ENCODE measurements at regions not wholly inside any gene's neighbourhood (a gene's known extent, or its start where the extent isn't known, plus 50 kb on each side); places are given as distances from the start of the nearest gene placed in this dataset.

DNA sequence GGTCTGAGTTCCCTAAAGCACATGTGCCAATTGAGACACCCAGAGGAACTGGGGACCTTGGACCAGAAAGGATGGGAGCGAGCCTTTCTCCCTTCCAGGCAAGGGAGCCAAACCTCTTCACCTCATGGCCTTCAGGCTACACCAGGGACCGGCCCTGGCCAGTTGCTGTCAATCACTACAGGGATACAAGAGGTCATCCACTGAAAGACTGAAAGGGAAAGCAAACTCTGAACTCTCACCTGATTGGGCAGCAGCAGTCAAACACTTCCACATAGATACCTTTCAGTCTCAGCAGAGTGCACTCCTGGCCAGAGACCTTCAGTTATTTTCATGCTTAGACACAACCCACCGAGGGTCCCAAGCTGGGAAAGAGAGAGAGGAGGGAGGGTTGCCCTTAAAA, 1956.0 kb upstream of the LRRTM1 start:
- no peak for TF ChIP-seq GATA3 (IDR thresholded peaks at IDR 0.05; ENCODE audit: low read depth, low read length)

DNA sequence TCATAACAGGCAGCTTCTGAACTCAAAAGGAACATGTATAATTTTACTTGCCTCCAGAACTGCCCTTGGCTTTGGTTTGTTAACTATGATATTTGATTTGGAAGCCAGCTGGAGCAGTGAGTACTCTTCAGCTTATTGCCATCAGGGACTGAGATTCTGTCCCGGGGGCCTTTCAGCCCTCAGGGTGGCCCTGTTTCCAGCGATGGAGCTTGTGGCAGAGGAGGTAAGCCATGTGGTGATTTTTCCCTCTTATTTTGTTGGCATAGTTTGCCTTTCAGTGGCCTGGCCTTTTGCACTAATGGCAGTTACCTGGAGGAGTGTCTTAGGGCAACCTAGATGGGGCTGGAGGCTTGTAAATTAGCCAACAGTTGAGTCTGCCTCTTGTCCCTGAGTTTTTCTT, 1955.0 kb upstream of the LRRTM1 start:
- no peak for TF ChIP-seq GATA2 (IDR thresholded peaks at IDR 0.05; ENCODE audit: low read depth, low read length)
- no peak for TF ChIP-seq GATA3 (IDR thresholded peaks at IDR 0.05; ENCODE audit: low read depth, low read length)

DNA sequence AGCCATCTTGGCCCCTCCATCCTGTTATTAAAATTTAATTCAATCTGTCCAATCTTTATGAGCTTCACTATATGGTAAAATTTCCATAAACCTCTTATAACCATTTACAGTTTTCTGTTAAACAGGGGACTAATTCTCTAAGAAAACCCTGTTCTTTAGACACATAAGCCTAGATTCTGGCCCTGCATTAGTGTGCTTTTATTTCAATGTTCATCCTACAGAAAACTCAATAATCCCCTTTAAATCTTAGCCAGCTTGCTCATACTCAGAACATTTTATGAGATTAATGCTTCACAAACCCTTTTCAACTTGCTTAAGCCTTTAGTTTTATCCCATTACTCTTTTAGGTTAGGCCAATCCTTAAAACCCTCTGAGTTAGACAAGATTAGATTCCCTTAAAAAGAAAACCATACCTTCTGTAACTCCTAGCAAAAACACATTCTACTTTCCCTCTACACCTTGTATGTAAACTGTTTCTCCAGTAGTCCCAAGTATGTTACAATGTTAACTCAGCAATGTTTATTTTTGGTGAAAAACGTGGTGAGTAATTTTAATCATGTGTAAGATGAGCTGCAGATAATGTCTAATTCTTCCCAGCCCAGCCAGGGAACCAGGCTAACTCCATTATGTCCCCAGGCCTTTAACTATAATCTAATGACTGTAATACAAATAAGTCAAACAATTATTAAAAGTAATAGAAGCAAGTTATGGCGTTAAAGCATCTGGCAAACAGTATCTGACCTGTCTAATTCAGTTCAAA, 1953.4 kb upstream of the LRRTM1 start:
- no peak for TF ChIP-seq GATA2 (IDR thresholded peaks at IDR 0.05; ENCODE audit: low read depth, low read length)
- TF ChIP-seq GATA3 (IDR thresholded peaks at IDR 0.05; ENCODE audit: low read depth, low read length), result no peak

DNA sequence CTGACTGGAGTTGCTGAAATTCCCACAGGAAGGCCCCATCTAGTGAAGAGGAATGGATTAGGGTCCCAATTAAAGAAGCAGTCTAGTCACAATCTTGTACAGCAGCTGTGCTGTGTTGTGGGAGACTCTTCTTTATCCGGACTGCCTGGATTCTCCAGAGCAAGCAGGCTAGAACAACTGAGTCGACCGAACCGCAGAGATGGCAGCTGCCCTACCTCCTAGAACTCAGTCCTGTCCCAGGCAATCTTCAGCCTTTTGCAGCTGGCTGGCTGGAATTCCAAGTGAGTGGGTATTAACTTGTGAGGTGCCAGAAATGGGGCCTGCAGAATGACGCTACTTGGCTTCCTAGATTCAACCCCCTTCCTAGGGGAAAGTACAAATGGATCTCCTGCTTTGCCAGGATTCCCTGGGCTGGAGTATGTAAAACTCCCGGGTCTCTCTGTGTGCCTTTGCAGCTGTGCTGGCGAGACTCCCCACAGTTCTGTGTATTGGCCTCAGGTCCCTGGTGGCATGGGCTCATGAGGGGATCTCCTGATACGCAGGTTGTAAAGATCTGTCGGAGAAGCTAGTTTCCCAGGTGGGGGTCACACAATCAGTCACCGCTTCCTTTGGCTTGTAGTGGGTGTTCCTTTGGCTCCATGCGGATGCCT, 1952.6 kb upstream of the LRRTM1 start:
- no peak for TF ChIP-seq GATA2 (IDR thresholded peaks at IDR 0.05; ENCODE audit: low read depth, low read length)
- TF ChIP-seq GATA3 (IDR thresholded peaks at IDR 0.05; ENCODE audit: low read depth, low read length), result no peak

DNA sequence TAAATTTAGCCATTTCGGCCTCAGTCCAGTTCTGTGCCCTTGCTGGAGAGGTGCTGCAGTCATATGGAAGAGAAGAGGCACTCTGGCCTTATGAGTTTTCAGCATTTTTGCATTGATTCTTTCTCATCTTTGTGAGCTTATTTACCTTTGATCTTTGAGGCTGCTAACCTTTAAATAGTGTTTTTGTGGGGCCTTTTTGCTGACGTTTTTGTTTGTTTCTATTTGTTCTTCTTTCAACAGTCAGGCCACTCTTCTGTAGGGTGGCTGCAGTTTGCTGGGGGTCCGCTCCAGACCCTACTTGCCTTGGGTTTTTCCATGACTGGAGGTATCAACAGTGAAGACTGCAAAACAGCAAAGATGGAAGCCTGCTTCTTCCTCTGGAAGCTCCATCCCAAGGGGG, 1951.7 kb upstream of the LRRTM1 start:
- TF ChIP-seq GATA2 (IDR thresholded peaks at IDR 0.05; ENCODE audit: low read depth, low read length), result no peak
- TF ChIP-seq GATA3 (IDR thresholded peaks at IDR 0.05; ENCODE audit: low read depth, low read length), result no peak

DNA sequence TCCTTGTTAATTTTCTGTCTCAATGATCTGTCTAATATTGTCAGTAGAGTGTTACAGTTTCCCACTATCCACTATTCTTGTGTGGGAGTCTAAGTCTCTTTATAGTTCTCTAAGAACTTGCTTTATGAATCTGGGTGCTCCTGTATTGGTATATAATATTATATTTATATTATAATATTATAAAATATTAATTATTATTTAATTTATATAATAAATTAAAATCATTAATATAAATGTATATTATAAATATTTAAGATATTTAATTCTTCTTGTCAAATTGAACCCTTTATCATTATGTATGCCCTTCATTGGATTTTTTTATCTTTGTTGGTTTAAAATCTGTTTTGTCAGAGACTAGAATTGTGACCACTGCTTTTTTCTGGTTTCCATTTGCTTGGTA, 1950.2 kb upstream of the LRRTM1 start:
- TF ChIP-seq GATA3 (IDR thresholded peaks at IDR 0.05; ENCODE audit: low read depth, low read length) (no peak), GATA2 (IDR thresholded peaks at IDR 0.05; ENCODE audit: low read depth, low read length) (no peak)

DNA sequence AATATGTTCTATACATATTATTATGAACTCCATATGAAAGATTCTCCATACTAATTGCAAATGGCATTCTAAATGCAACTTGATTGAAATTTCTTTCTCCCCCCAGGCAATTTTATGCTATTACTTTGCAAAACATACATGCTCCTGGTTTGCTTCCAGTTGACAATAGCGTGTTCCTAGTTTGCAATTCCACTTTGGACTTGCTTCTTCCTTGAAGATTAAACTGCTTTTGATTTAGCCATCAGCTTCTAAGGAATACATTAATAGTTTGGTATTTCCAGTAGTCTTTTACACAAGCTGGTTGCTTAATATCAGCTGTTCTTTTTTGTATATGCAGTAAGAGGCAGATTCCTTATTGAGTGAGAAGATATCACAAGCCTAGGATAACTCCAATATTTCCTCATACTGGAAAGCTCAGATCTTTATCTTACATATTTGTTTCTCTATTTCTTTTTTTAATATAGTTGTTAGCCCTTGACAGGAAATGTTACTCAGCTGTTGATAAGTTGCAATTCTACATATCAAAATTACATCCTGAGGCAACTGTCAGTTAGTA, 1941.7 kb upstream of the LRRTM1 start:
- TF ChIP-seq GATA2 (IDR thresholded peaks at IDR 0.05; ENCODE audit: low read depth, low read length), result no peak
- TF ChIP-seq GATA3 (IDR thresholded peaks at IDR 0.05; ENCODE audit: low read depth, low read length), result no peak

DNA sequence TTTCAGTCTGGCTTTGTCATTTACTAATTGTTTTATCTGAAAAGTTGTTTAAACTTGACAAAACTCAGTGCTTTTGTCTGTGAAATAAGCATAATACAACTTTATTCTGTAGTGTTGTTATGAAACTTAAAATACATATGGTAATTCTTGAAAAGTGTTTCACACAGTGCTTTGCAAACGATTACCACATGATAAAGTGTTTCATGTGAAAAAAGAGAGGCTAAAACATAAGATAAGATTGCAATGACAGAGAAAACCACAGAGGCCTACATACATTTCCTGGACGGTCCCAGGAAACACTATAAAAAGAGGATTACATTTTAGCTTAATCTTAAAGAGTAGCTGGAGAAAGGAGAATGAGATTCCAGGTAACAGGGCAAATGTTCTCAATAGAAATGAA, 1934.6 kb upstream of the LRRTM1 start:
- TF ChIP-seq GATA2 (IDR thresholded peaks at IDR 0.05; ENCODE audit: low read depth, low read length) (no peak), GATA3 (IDR thresholded peaks at IDR 0.05; ENCODE audit: low read depth, low read length) (no peak)

DNA sequence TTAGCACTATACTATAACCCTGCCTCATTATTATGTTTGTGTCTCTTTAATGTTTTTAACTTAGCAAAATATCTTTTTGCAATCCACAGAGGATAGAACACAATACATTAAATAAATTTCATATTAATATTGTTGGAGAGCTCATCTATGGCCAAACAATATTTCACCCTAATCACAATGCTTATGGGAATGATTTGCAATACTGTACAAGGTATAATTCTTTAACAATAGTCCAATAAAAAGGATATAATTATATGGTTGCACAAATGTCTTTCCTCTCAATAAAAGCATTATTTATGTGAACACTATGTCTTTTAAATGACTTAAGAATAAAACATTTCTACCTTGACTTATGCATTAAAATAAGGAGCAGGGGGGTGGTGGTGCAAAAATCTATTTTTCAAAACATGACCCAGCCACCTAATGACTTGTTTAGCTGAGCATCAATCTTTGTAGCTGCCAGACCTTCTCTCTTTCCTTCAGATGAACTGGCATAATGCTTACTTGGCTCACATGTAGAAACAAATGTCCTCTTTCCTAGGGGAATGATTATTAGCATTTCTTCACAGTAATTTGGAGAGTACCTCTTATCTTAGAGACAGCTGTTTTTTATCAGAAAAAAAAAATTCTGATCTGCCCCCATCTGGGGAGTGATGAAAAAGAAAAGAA, 1933.6 kb upstream of the LRRTM1 start:
- TF ChIP-seq GATA2 (IDR thresholded peaks at IDR 0.05; ENCODE audit: low read depth, low read length), result no peak
- no peak for TF ChIP-seq GATA3 (IDR thresholded peaks at IDR 0.05; ENCODE audit: low read depth, low read length)

DNA sequence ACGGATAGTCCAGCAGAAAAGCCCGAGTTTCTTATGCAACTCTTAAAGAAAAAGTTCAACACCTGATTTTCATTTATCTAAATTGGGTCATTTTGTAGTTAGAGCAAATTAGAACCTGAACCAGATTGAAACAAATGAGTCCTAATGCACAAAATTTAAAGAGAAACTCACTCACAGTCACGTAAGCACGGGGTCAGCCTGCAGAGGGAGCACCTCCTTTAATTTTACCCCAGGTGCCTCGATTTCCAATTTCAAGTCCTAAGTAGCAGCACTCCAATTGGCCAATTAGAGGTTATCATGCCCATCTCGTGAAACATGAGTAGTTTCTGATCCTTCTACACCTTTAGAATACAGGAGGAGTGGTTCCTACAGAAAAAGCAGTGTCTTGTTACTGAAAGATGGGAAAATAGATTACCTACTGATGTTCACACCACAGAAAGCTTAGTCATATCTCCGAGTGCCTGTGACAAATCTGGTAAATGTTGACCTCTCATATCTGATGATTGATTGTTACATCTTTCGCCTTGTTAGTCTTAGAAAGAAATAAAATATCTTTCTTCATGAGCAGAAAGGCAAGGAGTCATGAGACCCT, 1929.8 kb upstream of the LRRTM1 start:
- TF ChIP-seq GATA3 (IDR thresholded peaks at IDR 0.05; ENCODE audit: low read depth, low read length) (no peak), GATA2 (IDR thresholded peaks at IDR 0.05; ENCODE audit: low read depth, low read length) (no peak)

DNA sequence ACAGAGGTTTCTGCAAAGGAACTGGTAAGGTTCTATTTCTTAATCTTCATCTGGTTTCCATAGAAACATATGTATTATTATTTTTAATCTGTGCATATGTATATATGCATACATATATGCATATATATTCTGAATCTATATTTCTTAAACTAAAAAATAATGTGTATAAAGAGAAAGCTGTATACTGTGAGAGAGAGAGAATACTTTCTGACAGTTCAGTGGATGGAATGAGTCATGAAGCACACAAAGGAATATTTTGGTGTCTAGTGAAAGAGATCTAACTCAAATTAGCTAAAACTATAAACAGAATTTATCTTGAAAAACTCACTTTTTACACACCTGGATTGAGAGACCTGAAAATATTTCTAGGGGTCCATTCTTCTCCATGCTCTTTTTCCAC, 1929.3 kb upstream of the LRRTM1 start:
- TF ChIP-seq GATA2 (IDR thresholded peaks at IDR 0.05; ENCODE audit: low read depth, low read length) (no peak), GATA3 (IDR thresholded peaks at IDR 0.05; ENCODE audit: low read depth, low read length) (no peak)

DNA sequence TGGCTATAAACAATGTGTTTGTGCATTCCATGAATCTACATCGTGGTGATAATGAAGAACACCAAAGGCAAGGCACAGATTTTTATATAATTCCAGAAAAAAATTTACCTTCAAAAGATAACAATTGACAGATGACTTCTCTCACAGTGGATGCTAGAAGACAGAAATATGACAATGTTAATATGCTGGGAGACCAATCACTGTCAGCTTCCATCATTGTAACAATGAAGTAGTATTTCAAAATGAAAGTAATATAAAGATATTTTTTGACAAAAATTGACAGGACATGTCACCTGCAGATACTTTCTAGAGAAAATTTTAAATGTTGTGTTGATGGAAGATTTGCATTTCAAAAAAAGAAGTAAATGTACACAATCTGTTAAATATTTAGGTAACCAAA, 1925.9 kb upstream of the LRRTM1 start:
- no peak for TF ChIP-seq GATA3 (IDR thresholded peaks at IDR 0.05; ENCODE audit: low read depth, low read length)
- no peak for TF ChIP-seq GATA2 (IDR thresholded peaks at IDR 0.05; ENCODE audit: low read depth, low read length)

DNA sequence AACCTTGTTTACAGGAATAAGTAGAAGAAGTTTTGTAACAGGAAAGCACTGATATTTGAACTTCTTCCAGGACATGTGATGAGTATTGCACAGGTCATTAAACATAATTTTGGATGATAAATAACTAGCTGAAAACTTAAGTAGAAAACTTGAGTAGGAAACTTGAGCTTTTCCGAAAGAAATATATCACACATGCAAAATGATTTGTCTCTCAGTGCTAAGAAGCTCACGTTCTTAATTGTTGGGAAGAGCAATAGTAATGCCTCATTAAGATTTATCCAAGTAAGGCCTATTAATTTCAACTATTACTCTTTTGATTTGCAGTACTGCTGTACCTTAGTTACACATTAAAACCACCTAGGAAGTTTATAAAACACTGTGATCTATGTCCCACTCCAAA, 1921.9 kb upstream of the LRRTM1 start:
- TF ChIP-seq GATA2 (IDR thresholded peaks at IDR 0.05; ENCODE audit: low read depth, low read length), result no peak

DNA sequence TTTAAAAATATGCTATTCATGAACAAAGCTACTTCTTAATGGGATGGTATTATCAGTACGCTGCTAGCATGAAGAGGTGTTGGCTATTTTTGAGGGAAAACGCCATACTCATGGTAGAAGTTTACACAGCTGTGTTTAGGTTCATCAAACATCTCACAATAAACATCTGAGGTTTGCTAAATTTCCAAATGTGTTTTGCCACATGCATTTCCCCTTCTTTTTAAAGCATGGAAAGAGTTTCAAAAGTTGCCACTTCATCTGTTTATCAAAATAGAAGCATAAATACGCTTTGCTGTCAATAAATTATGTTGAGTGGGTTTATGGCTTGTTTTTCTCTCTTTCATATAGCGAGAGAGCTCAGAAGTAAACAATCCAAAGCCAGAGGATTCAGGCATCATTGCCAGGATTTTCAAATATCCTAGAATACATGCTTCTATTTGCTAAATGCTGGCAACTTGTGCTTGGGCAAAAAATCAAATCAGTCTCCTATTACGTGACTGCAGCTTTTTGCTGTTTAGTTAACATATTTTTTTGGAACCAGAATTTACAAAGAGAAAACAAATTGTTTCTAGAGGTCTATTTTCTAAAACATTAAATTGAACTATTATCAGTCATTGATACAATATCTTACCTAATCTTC, 1919.9 kb upstream of the LRRTM1 start:
- TF ChIP-seq GATA3 (IDR thresholded peaks at IDR 0.05; ENCODE audit: low read depth, low read length) (no peak), GATA2 (IDR thresholded peaks at IDR 0.05; ENCODE audit: low read depth, low read length) (no peak)

All from SH-SY5Y (cell line).